T-helper 2 cell treated with Interferon-gamma antibody and Interleukin-4, amounts not matched to agents 100 ng/mL and 5 ng/mL, for 36 hours (primary cell): ENCODE measurements at regions not wholly inside any gene's neighbourhood (a gene's known extent, or its start where the extent isn't known, plus 50 kb on each side); places are given as distances from the start of the nearest gene placed in this dataset.

ENCODE experiments used
- intact Hi-C: fragments of 100-400 bp; cut with micrococcal nuclease; formaldehyde crosslinking; loops from one replicate; pipeline ENCODE4 v1.15.1; 2023

DNA sequence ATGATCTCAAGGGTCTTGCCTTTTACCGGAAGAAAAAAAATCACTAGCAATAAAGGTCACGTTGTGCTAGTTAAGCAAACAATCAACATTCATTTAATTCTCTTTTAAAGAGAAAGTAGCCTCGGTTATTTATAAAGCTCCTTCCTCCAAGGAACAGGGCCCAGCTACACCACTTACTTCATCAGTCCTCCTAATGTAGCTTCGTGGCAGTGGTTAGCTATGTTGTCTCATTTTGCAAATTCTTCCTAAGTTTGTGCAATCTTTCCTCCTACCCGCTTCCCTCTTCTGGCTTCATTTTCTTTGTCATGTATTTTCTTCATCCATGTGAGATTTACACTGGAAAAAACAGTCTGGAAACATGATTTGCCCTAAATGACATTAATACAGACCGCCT lies 554.2 kb downstream of the NUF2 start:
- intact Hi-C loops = no loop called here

DNA sequence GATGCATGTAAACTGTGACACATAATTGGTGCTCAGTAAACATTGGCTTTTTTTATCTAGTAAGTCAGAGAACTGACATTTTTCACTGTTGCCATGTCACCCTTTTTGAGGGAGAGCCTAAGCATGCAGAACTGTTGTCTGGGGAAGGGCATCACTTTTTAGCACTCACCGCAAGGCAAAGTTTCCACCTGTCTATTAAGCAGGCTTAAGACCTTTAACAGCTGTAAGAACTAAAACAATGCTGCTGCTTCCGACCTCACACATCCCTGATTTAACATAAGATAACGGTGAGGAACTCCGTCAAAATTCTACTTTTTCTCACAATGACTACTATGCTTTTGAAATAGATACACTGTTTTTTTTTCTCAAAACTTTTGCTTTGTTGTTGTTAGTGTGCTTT lies 554.8 kb downstream of the NUF2 start:
- intact Hi-C loops = no loop called here

DNA sequence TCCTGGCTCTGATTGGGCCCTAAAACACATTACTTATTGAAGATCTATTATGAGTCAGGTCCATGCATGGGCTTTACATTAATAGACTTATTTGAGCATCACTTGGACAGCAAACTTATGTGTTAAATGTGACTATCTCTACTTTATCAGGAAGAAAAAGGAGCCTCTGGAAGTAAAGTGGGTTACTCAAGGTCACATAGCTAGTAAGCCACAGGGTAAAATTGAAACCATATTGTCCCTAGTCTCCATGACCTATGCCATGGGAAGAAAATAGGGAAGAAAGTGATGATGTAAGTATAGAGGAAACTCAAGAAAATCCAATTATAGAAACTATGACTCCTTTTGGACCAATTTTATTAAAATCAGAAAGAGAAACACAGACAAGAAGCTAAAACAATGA lies 555.3 kb downstream of the NUF2 start:
- intact Hi-C loops = no loop called here

DNA sequence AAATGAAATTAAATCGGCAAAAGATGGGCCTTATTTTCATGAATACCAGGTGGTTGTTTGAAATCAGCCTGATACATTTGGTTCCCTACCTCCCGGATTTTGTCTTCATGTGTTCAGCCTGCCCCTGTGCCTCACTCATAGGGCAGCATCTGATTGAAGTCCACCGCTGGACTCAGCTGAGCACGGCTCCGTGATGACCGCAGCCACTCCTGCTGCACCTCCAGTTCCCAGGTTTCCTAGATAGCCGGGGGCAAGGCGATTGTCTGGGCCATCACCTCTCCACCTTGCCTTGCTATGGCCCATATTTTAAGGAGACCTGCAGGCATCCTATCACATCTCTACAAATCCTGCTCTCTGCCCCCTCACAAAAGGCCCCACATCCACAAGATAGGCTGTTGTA lies 563.8 kb downstream of the NUF2 start:
- intact Hi-C loops = no loop called here

DNA sequence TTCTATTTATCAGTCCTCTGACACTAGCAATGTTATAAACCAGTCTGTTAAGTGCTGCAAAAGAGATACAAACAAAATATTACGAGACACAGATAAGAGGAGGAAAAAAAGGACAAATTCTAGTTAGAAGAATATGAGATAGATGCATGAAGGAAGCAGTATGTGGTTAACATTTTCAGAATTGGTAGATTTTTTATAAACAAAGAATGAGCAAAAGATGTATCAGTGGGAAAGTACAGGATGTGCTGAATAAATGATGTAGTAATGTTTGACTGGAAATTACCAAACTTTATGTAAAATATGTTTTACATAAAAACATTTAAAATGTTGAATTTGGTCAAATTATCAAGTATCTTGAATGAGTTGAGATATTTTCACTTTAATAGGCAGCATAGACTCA lies 574.2 kb downstream of the NUF2 start:
- intact Hi-C loops = no loop called here

DNA sequence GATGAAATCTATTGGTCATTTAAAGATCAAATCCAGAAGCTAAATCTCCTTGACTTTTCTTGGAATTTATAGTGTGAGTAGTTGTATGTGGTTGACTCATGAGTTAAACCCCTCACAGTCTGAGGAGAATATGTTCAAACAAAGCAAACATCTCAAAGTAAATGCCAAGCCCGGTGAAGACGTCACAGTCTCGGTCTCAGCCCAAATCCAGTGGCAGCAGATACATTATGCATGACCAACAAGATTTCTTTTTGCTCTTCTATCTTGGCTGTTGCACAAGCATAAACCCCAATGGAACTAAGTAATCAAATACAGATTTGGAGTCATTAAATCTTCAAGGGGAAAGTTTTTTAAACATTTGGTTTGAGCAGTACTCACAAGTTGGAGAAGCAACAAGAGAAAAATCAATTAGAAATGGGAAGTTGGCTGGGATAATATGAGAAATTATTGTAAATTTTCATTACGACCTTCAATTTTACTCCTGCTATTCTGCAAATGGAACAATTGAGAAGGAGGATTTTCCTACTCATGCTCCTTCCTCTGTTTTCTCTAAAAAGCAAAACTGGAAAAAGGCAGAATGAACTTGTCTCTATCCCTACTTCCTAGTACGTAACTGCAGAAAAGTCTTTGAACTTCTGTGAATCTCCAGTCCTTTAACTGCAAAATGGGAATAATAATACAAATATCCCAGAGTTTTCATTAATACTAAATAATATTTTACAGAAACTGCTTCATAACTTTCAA lies 575.8 kb downstream of the NUF2 start:
- intact Hi-C loops = no loop called here

DNA sequence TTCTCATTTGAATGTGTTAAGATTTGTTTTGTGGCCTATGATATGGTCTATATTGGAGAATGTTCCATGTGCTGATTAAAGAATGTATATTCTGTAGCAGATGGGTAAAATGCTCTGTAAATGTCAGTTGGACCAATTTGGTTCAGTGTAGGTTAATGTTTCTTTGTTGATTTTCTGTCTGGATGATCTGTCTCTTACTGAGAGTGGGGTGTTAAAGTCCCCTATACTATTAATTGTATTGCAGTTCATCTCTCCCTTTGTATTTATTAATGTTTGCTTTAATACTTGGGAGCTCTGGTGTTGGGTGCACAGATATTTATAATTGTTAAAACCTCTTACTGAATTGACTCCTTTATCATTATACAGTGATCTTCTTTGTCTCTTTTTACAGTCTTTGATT lies 584.5 kb downstream of the NUF2 start:
- intact Hi-C loops = no loop called here

DNA sequence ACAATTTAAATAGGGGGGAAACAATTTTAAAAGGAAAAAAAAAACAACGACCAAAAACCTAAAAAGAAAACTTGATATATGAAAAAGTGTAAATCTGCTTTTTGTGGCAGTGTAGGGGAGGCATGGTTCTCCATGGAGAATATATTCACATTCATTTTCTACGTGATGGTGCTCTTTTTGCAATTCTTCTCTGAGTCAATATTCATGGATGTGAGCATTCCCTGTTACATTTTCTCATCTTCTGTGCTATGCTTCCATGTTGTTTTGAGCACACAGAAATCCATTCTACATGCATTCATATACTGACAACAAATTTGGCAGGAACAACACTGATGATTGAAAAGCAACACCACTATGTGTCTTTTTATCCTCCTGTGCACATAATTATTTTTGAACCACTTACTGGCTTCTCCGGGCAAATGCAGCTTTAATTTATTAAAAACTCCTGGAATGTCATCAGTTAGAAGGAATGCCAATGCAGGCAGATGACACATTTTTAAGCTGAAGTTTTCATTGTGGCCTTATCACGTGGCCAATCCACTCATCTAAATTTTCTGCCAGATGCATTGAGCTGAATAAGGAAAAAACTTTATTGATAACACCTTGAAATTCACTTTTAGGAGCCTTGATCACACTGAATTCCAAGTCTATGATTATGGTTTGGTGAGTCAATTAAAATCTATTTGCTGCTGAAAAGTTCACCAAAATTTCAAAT lies 590.6 kb downstream of the NUF2 start:
- intact Hi-C loops = no loop called here

DNA sequence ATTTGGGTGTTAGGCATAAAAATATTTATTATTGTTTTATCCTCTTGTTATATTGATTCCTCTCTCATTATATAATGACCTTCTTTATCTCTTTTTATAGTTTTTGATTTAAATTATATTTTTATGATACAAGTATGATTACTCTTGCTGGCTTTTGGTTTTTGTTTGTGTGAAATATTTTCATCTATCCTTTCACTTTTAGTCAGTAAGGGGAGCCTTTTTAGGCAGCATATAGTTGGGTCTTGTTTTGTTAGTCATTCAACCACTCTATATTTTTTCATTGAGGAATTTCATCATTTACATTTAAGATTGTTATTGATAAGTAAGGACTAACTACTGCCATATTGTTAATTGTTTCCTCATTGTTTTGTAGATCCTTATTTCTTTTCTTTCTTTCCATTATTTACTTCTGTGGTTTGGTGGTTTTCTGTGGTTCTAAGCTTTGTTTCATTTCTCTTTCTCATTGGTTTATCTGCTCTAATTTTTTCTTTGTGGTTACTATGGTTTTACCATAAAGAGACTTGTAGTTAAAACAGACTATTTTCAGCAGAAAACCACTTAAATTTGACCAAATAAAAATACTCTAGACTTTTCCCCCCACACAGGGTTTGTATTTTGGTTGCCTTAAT lies 593.1 kb downstream of the NUF2 start:
- intact Hi-C loops = no loop called here

DNA sequence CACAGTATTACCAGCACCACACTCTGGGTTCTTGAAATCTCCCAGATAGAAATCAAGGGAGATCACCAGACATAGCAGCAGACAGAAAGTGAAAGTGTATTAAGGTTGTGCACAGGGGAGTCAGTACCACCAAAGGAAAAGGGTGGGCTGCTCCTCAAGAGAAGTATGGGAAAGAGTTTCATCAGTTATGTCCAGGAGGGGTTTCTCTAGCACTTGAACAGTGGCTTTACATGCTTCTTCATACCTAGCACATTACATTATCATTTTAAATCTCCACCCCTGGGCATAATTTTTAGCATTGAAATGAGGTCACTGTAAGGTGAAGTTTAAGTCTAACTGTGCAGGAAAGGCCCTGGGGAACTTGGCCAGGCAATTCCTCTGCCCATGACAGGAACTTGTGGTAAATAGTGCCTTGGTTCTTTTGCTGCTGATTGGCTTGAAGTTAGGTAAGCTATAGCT lies 601.0 kb downstream of the NUF2 start:
- intact Hi-C loops = no loop called here

DNA sequence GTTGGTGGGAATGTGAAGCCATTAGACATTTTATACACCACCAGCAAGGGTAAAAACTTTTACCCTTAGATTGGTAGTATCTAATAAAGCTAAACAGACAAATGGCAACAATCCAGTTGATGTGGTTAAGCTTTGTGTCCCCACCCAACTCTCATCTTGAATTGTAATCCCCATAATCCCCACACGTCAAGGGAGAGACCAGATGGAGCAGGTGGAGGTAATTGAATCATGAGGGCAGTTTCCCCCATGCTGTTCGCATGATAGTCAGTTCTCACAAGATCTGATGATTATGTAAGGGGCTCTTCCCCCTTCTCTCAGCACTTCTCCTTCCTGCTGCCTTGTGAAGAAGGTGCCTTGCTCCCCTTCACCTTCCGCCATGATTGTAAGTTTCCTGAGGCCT lies 602.3 kb downstream of the NUF2 start:
- intact Hi-C loops = no loop called here

DNA sequence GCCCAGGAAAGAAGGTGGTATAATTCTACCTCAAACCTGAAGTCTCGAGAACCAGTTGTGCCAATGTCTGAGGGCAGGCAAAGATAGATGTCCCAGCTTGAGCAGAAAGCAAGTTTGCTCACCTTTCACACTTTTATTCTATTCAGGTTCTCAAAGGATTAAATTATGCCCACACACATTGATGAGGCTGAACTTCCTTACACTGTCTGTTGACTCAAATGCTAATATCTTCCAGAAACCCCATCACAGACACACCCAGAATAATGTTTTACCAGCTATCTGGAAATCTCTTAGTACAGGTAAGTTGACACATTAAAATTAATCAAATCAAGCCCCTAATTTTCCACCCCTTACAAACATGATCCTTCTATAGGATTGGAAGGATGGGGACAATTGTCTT lies 605.7 kb downstream of the NUF2 start:
- intact Hi-C loops = no loop called here

DNA sequence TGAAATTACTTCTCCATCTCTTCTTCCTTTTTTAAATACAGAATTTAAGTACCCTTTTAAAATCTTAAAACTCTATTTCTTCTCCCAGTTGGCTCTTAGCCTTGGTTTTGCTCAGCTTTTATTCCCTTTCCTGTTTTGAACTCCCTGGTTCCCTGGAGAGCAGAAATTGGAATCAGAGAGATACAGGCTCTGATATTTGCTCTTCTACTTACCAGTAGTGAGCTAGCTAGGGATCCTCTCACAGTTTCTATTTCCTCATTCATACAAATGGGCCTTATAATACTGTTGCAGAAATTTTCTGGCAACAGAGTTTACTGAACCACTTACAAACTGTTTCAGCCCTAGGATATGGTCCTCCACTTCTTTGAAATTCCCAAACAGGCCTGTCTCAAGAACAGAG lies 606.3 kb downstream of the NUF2 start:
- intact Hi-C loops = no loop called here

DNA sequence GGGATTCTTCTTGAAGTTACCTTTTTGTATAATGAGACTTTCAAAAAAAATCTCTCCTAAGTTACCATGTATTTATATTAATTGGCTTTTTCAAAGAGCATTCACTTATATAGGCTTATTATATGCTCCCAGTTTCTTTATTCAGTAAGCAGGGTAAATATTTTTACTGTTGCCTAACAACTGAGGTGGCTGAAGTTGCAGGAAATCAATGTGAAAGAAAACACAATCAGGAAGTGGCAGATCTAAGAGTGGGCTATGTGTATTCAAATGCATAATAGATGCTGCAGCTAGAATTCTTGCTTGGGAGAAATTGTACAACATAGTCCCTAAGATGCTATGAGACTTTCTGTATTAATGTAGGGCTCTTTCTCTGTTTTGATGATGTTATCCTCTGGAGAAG lies 606.9 kb downstream of the NUF2 start:
- intact Hi-C loops = no loop called here

DNA sequence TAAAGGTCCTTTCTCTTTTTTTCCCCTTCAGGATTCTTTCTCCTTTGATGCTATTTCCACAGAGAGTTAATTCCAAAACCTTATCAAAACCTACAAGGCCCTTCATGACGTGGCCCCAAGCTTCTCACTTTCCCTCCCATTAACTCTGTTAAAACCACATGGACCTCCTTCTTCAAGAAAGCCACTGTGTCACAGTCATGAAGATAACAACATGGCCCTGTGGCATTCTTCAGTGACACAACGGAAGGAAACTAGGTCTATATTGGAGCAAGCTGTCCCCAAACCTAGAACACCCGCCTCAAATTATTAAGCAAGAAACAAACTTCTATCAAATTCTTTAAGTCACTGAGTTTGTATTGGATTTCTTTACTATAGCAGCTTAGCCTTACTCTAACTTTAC lies 611.1 kb downstream of the NUF2 start:
- intact Hi-C loops = no loop called here

DNA sequence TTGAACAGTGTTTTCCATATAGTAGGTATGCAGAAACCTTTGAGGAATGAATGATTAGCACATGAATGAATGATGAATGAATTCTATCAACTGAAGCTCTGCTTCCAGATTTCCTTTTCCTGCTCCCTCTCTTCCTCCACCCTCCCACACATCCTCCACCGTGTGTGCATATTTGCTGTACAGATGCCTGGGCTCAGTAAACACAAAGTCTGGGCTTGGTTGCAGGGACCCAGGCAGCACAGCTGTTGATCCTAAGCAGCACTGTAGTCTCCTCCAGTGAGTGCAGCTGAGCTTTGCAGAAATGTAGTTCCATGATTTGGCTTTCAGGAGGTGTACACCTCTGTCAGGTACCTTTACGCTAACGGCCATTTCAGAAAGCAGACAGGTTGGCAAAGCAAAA lies 611.7 kb downstream of the NUF2 start:
- intact Hi-C loops = no loop called here

DNA sequence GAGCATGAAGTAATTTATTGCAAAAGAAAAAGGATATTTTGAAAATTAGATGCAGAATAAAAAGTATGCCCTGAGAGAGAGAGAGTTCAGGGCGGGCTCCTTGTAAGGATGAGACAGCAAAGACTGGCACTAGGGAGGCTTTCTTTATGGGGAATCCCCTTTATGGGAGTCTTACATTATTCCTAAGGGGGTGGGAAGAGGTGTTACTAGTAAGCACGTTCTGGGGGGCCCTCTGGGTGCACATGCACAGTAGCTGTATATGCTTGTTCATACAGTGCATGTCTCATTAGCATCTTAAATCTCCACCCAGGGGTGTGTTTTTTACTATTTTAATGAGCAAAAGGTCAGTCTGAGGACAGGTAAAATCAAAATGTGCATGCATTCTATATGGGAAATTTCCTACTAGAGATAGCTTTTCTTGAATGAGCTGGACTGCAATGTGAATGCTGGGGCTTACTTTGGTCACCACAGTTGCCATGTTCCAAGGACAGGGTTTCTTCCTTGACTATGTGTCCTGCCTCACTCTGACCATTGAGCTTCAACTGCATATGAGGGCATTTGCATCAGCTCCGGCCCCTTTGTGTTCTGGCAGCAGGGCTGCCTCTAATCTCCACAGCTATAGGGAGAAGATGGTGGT lies 614.1 kb downstream of the NUF2 start:
- intact Hi-C loops = no loop called here

DNA sequence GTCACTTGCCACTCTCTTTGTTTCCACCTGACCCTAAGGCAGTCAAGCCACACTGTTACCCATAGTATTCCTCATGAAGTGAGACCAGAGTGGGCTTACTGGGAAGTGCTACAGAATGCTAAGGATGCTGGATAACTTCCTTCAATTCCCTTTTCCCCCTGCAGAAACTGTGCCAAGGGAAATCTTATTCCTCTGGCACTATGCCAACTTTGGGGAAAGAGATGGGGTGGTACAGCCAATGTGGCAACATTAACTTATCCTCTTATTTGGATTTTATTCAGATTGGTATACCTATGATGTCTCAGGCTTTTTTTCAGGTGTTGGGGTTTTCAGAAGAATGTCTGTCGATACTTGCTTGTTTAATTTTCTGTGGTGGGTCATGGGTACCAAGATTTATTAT lies 599.4 kb upstream of the PBX1 start:
- intact Hi-C loops = no loop called here

DNA sequence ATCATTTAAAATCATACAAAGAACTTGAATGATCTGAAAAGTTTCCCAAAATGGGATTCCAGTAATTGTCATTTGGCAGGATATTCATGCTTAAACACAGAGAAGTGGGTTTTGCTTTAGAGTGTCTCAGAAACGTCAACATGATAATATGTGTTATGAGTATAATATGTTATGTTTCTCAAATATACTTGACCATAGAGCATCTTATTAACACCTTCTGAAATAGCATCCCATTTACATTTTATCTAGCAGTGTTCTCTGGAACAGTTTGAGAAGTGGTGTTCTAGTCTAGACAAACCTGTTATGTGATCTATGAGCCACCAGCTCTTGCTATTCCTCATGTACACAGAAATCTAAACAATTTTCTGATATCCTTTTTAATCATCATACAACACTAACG lies 588.8 kb upstream of the PBX1 start:
- intact Hi-C loops = no loop called here

DNA sequence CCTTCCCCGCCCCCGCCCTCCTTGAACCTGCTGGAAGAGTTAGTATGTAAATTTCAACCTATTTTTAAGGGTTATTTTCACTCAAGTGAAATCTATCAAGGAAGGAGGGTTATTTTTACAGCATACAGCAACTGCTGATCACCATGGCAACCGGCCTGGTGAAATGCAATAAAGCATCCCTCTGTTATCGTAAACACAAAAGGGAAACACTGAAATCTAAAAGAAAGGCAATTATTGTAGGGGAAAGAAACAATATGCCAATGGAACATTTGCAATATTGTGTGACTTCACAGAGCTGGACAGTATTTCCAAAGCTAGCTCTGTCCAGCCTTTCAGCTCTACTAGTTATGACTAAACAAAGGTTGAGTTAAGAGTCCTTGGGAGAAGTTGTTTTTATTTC lies 588.3 kb upstream of the PBX1 start:
- intact Hi-C loops = no loop called here

DNA sequence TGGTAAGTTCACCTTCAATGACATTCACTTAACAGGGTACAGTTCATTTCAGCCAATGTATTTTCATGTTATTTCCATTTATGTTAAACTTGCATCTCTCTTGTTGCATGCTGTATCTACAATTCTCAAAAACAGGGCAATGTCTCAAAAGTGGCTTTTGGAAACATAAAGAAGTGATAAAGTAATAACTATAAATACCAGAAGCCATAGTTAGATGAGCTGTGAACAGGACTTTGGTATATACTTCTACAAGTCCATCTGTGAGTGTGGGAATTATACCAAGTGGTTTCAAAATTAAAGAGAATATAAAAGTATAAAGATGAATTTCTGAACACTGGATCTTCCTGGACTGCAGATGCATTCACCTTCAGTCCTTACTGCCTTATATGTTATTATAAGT lies 585.4 kb upstream of the PBX1 start:
- intact Hi-C loops = no loop called here

DNA sequence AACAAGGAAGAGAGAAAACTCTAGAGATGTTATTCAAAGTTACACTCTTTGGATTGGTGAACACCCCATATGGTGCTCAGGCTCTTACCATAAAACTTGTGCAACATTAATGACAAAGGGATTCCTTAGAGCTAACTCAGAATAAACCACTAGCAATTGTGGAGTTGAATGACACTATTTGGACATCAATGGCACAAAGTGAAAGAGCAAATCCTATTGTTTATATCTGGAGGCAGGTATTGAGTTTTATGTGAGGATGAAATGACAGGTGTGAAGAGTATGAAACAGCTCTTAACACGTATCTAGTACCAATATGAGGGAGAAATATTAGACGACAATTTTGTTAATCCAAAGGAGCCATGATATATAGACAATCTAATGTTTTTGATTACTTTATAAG lies 584.9 kb upstream of the PBX1 start:
- intact Hi-C loops = no loop called here
